ENCODE measurements at regions not wholly inside any gene's neighbourhood (a gene's known extent, or its start where the extent isn't known, plus 50 kb on each side); places are given as distances from the start of the nearest gene placed in this dataset.

DNA sequence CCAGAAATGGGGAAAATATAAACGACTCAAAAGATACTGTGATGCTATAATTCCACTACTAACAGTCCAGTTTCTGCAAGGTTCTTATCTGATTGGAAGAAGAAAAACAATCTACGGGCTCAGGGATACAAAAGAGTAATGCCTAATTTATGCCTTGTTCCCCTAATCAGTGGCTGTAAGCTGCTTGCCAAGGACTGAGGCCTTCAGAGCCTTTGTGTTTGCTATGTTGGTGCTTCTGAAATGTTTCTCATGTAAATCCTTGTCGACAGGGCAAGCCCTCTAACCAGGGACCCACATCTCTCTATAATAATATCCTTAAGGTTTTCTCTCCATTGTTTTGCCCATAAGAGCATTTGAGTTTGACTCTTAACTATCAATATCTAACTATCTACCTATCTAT lies 89.7 kb upstream of the CLDN10 start:
- H3K36me3 Mint-ChIP-seq (ENCODE audit: unreplicated experiment), result peaks cover 20% of the 10 kb centered on the region
- no peak overlapping the region for H3K27ac Mint-ChIP-seq (ENCODE audit: unreplicated experiment)
- H3K27me3 Mint-ChIP-seq (ENCODE audit: unreplicated experiment), result no peaks in the 10 kb centered on the region
- TF ChIP-seq, protein P1, sequence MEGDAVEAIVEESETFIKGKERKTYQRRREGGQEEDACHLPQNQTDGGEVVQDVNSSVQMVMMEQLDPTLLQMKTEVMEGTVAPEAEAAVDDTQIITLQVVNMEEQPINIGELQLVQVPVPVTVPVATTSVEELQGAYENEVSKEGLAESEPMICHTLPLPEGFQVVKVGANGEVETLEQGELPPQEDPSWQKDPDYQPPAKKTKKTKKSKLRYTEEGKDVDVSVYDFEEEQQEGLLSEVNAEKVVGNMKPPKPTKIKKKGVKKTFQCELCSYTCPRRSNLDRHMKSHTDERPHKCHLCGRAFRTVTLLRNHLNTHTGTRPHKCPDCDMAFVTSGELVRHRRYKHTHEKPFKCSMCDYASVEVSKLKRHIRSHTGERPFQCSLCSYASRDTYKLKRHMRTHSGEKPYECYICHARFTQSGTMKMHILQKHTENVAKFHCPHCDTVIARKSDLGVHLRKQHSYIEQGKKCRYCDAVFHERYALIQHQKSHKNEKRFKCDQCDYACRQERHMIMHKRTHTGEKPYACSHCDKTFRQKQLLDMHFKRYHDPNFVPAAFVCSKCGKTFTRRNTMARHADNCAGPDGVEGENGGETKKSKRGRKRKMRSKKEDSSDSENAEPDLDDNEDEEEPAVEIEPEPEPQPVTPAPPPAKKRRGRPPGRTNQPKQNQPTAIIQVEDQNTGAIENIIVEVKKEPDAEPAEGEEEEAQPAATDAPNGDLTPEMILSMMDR (IDR thresholded peaks at IDR 0.05; ENCODE audit: partially characterized antibody, unreplicated experiment), result no peak
- H3K9me3 Mint-ChIP-seq (ENCODE audit: unreplicated experiment), result peaks cover 11% of the 10 kb centered on the region
- no peak overlapping the region for H3K4me3 Mint-ChIP-seq (ENCODE audit: unreplicated experiment)
- DNase-seq, result no peak
- H3K4me1 Mint-ChIP-seq (ENCODE audit: low read depth, unreplicated experiment), result no peaks in the 10 kb centered on the region

DNA sequence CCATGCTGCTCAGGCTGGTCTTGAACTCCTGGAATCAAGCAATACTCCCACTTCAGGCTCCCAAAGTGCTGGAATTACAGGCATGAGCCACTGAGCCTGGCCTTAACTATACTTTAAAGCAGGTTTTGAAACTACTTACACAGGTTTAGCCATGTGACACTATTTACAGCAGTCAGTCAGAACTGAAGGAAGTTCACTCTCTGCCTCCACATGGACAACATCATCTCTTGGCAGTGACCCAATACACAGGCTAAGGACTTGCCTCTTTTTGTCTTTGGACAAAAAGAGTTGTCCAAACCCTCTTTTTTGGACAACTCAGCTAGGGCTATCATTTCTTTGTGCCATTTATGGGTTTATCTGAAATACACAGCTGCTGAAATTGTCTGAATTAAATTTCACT lies 89.0 kb upstream of the CLDN10 start:
- Mint-ChIP-seq H3K4me3 (ENCODE audit: unreplicated experiment) (no peak overlapping the region), H3K9me3 (ENCODE audit: unreplicated experiment) (peaks cover 8% of the 10 kb centered on the region), H3K4me1 (ENCODE audit: low read depth, unreplicated experiment) (no peaks in the 10 kb centered on the region), H3K27me3 (ENCODE audit: unreplicated experiment) (no peaks in the 10 kb centered on the region), H3K27ac (ENCODE audit: unreplicated experiment) (no peak overlapping the region), H3K36me3 (ENCODE audit: unreplicated experiment) (peaks cover 13% of the 10 kb centered on the region)
- TF ChIP-seq, protein P1 (IDR thresholded peaks at IDR 0.05; ENCODE audit: partially characterized antibody, unreplicated experiment), result no peak
- DNase-seq, result no peak

DNA sequence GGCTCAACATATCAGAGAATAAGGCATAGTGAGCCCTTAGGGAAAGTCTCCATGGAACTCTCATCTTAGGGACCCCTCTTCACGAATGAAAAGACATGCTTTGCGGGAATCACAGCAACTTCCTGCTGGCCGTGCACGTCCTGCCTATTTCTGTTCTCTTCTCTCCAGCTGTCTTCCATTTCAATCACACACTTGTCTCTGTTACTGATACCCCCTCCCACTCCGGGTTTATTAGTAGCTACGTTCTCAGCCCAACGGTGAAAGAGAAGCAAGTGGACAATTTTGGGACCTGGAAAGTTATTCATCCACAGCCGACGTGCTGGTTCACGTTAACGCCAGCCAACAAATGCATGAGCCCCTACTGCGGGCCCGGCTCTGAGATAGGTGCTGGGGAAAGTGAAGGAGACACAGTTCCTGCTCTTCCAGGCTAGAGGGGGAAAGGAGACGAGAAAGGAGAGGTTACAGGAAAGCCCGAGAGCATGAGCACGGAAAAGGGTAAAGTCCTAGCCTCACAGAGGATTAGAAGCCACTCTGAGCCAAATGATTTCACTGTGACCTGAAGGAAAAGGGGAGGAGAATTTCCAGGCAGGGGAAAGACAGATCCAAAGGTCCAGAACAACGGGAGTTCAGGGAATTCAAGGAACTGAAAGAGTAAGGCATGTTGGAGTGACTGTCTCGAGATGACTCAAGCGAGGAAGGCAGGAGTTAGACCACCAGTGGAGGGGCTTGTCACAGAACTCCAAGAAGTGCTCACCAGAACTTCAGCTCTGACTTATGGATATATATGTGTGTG lies 81.8 kb upstream of the CLDN10 start:
- no peaks in the 10 kb centered on the region for H3K36me3 Mint-ChIP-seq (ENCODE audit: unreplicated experiment)
- H3K4me3 Mint-ChIP-seq (ENCODE audit: unreplicated experiment), result no peak overlapping the region
- H3K27me3 Mint-ChIP-seq (ENCODE audit: unreplicated experiment), result no peaks in the 10 kb centered on the region
- no peaks in the 10 kb centered on the region for H3K4me1 Mint-ChIP-seq (ENCODE audit: low read depth, unreplicated experiment)
- no peak overlapping the region for H3K27ac Mint-ChIP-seq (ENCODE audit: unreplicated experiment)
- TF ChIP-seq, protein P1 (IDR thresholded peaks at IDR 0.05; ENCODE audit: partially characterized antibody, unreplicated experiment), result no peak
- no peak for DNase-seq
- H3K9me3 Mint-ChIP-seq (ENCODE audit: unreplicated experiment), result no peaks in the 10 kb centered on the region

DNA sequence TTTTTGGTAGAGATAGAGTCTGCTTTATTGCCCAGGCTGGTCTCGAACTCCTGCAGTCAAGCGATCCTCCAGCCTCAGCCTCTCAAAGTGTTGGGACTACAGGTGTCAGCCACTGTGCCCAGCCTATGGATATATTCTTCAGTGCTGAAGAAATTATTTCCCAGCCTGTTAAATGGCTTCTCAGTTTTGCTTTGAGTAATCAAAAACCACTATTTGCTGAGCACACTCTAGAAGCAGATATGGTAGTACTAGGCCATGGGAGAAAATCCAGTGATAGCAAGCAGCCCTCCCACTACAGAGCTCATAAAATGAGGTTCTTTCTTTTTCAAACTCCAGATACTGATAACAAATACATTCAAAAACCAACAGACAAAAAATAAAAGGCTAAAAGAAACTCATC lies 80.6 kb upstream of the CLDN10 start:
- Mint-ChIP-seq H3K27me3 (ENCODE audit: unreplicated experiment) (no peaks in the 10 kb centered on the region), H3K4me3 (ENCODE audit: unreplicated experiment) (no peak overlapping the region), H3K4me1 (ENCODE audit: low read depth, unreplicated experiment) (no peaks in the 10 kb centered on the region), H3K9me3 (ENCODE audit: unreplicated experiment) (no peaks in the 10 kb centered on the region), H3K36me3 (ENCODE audit: unreplicated experiment) (no peaks in the 10 kb centered on the region), H3K27ac (ENCODE audit: unreplicated experiment) (no peak overlapping the region)
- DNase-seq, result no peak
- TF ChIP-seq, protein P1 (IDR thresholded peaks at IDR 0.05; ENCODE audit: partially characterized antibody, unreplicated experiment), result no peak

DNA sequence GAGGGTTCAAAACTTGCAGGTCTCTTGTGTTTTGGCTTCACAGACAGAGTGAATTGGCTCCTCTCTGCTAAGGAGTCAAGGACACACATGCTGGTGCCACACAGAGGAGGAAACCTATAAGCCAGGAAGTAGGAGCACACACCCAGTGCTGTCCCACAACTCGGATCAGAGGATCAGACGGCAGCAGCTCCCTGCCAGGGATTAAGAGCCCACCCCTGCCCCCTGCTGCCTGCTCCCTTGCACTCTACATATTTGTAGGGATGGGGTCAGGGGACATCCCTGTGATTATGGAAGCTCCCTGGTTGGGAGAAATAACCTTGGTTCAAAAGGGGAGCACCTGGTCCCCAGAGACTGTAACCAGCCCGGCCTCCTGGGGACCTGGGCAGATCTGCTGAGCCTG lies 77.5 kb upstream of the CLDN10 start:
- H3K4me1 Mint-ChIP-seq (ENCODE audit: low read depth, unreplicated experiment), result no peaks in the 10 kb centered on the region
- peaks cover 3% of the 10 kb centered on the region for H3K9me3 Mint-ChIP-seq (ENCODE audit: unreplicated experiment)
- no peak for DNase-seq
- no peaks in the 10 kb centered on the region for H3K36me3 Mint-ChIP-seq (ENCODE audit: unreplicated experiment)
- no peak overlapping the region for H3K4me3 Mint-ChIP-seq (ENCODE audit: unreplicated experiment)
- no peaks in the 10 kb centered on the region for H3K27me3 Mint-ChIP-seq (ENCODE audit: unreplicated experiment)
- H3K27ac Mint-ChIP-seq (ENCODE audit: unreplicated experiment), result no peak overlapping the region
- TF ChIP-seq, protein P1 (IDR thresholded peaks at IDR 0.05; ENCODE audit: partially characterized antibody, unreplicated experiment), result no peak

All from glutamatergic neuron (in vitro differentiated cells).